CD4-positive, alpha-beta T cell treated with Interleukin-2 at 100 ng/mL for 4 hours (primary cell): ENCODE measurements at regions not wholly inside any gene's neighbourhood (a gene's known extent, or its start where the extent isn't known, plus 50 kb on each side); places are given as distances from the start of the nearest gene placed in this dataset.
"Not testable (repeated sequence)": the region's sequence is repeated elsewhere in the genome, so short reads cannot be mapped to it uniquely, and the experiment has no call there.

Experiments
- DNase-seq: peaks from one replicate; pipeline ENCODE4 v3.0.0-alpha.2; 2020; ENCODE audit warnings: low spot score

GRCh38 chr6:155755452-155755851 is 299.8 kb upstream of the NOX3 start:
- no peak for DNase-seq

- not testable (repeated sequence) for DNase-seq
These were observed 293.1 kb upstream of the NOX3 start for GRCh38 chr6:155748778-155749177.

DNA sequence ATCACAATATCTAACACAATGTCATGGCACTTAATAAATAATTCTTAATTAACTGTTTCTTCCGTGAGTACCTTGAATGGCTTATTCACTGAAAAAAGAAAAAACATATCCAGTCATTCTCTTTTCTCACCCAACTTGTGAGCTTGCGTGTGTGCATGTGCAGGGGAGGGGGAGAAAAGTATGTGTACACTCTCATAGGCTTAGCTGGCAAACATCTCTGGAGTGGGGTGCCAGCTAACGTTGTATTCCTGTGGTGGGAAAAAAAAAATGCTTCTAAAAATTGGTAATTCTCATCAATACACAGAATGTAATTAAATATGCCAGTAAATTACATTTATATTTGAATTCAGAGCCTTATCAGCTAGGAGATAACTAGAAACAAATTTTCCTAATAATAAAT is 291.9 kb upstream of the NOX3 start:
- DNase-seq, result no peak

GRCh38 chr6:155740781-155741399 is 285.3 kb upstream of the NOX3 start:
- DNase-seq, result no peak

- DNase-seq, result no peak
These were observed 283.0 kb upstream of the NOX3 start for GRCh38 chr6:155738602-155739105.

DNA sequence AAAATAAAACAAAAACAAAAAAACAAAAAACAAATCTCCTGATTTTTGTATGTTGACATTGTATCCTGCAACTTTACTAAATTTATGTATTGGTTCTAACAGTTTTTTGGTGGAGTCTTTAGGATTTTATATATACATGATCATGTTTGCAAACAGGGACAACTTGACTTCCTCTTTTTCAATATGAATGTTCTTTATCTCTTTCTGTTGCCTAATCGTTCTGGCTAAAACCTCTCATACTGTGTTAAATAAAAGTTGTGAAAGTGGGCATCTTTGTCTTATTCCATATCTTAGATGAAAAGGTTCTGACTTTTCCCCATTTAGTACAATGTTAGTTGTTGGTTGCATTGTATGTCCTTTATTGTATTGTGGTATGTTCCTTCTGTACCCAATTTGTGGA is 261.7 kb upstream of the NOX3 start:
- DNase-seq, result no peak

DNA sequence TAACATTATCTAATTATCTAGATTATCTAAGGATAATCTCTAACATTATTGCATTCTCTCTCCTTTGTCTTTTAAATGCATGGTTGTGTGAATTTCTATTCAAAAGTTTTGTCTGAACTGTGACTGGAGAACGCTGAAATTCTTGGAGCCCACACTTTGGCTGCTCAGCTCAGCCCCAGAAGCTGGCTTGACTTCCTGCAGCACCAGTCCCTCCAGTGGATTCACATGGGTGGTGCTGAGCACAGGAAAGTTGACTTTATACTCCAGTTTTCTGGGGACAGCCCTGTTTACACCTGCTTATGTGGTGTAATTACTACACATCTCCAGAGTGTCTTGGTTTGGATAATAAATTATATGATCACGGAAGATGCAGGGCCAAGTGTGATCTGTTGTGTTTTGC is 255.1 kb upstream of the NOX3 start:
- DNase-seq, result no peak

GRCh38 chr6:155709262-155709661 is 253.6 kb upstream of the NOX3 start:
- DNase-seq, result no peak

DNA sequence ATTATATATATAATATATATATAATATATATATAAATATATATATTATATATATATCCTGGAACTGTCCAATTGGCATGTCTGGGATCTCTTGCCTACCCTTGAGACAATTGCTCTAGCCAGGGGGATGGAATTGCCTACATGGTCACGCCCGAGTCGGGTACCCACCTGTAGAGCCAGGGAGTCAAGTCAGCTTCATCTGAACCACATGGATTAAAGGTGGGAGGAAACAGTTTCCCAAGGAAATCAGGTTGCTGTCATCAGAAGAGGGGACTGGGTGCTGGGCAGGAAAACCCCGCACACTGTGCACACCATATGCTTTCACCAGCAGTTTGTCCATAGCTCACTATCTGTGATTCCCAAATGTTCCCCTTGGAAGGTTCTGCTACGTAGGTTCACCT is 252.5 kb upstream of the NOX3 start:
- no peak for DNase-seq

DNA sequence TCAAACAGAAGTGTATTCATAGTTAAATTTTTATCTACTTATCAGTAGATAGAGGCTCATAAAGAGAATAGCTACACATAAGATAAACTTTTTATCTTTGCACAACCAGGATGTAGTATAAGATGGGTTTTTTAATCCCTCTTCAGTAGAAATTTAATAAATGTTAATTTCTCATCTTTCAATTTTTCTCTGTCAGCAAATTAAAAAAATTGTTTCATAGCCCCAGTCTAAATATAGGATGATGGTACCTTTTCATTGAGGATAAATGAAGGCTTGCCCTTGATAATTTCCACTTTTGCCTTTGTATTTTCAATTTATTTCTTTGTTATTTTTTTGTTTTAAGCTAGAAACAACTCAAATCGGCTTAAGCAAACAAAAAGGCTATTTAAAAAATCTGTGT is 251.2 kb upstream of the NOX3 start:
- DNase-seq, result no peak

DNA sequence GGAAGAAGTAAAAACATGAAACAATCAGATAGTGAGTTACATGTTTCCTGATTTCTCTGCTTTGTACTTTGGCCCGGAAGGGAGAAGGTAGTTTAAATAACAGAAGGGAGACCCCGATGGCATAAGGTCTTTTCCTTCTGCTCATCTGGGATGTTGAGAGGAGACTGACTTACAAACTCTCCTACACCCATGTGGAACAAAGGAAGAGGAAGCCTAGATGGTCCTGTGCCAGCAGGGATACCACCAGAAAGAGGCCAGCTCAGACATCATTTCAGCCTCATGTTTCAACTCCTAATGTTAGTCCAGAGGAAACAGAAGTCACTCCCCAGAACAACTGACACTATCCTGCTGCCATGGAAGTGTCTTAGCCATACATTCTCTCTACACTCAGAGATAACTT is 250.7 kb upstream of the NOX3 start:
- no peak for DNase-seq

- DNase-seq, result no peak
These were observed 245.7 kb upstream of the NOX3 start for GRCh38 chr6:155701342-155701741.

- no peak for DNase-seq
These were observed 239.9 kb upstream of the NOX3 start for GRCh38 chr6:155695495-155695894.

DNA sequence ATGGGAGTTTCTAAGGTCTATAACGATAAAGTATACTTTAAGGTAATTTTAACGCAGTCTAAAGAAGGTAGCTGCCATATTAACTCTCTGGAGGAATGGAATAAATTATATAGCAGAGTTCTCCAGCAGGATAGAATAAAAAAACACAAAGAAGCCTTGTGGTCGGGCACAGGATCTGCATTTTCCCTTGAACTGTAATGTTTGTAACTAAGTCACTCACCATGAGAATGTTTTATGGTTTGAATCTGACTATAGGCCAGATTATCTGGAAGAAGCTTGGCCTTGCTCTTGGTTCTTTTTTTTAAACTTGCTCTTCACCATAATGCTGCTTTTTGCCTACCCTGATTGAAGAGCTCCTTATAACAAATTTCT is 238.8 kb upstream of the NOX3 start:
- no peak for DNase-seq

- DNase-seq, result no peak
These were observed 238.2 kb upstream of the NOX3 start for GRCh38 chr6:155693573-155694418.

DNA sequence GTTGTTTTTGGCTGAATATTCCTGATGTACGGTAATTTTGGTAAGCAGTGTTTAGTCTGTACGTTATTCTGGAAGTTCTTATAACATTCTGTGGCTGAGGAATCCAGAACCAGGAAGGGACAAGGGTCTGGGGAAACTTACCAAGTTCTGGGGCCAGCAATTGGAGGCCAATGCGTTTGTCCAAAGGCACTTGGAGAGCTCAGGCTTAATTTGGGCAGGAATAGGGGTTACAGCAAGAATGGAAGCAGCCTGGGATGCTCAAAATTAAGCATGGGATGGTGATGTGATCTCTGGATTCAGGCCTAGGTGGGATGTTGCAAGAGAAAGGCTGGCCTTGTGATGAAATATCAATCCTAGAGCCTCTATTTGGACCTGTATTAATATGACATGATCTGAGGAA is 235.2 kb upstream of the NOX3 start:
- no peak for DNase-seq

GRCh38 chr6:155687645-155688044 is 232.0 kb upstream of the NOX3 start:
- DNase-seq, result no peak

GRCh38 chr6:155684416-155685196 is 229.0 kb upstream of the NOX3 start:
- DNase-seq, result no peak

GRCh38 chr6:155678361-155678760 is 222.7 kb upstream of the NOX3 start:
- DNase-seq, result no peak

DNA sequence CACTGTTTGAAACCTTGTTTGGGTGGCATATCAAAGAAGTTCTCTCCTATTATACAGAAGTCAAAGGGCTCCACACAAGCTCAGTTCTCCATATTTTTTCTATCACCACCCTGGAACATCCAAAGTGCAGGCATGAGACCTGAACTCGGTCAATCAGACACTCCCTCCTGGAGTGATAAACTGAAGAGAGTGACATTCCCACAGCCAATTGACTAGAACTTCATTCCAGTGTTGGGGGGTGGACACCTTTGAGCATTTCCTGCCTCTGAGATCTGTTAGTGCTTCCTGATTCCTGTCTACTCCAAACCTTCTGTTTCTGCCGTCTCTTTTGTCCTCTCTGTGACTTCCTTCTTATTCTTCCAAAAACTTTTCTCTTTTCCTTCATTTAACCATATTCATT is 220.7 kb upstream of the NOX3 start:
- no peak for DNase-seq

GRCh38 chr6:155670655-155671054 is 215.0 kb upstream of the NOX3 start:
- no peak for DNase-seq

- no peak for DNase-seq
These were observed 204.8 kb upstream of the NOX3 start for GRCh38 chr6:155660251-155660977.
